ENCODE measurements at regions not wholly inside any gene's neighbourhood (a gene's known extent, or its start where the extent isn't known, plus 50 kb on each side); places are given as distances from the start of the nearest gene placed in this dataset.

DNA sequence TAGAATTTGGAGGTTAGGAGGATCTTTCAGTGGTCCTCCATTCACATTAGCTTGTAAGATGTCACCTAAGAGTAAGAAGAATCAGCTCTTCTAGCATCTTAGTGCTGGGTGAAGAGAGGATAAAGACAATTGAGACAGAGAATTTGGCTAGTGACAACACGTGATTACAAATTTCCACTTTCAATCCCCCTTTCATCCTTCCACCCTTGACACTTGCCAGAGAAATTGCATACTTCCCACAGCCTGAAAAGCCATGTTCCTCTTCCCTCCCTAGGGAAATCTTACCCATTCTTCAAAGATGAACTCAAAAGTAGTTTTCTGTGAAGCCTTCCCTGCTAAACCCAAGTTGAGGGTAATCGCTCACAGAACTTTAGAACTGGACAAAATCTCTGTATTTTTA lies 282.6 kb upstream of the PTGER4 start:
- TF ChIP-seq CTCF (conservative IDR thresholded peaks at IDR 0.05; ENCODE audit: low read length) (no peak), EZH2phosphoT487 (IDR thresholded peaks at IDR 0.05; ENCODE audit: borderline replicate concordance) (no peak)

DNA sequence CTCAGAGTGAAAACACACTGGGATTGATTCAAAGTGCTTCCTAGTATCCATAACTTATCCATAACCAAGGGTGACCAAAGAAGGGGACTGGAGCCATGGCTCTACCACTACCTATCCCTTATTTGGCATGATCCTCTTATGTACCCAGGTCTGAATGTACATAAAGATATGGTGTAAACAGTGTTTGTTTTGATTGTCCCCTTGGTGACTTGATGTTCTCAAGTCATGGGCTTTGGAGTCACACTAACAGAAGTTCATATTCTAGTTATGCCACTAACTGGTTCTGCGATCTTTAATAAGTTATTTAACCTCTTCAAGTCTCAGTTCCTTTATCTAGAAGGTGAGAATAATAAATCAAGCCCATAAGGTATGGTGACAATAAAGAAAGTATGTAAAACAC lies 283.4 kb upstream of the PTGER4 start:
- Histone ChIP-seq H3K9me2 (replicated peaks; ENCODE audit: low read depth, low read length) (no peaks in the 10 kb centered on the region), H4K20me1 (ENCODE audit: insufficient read depth, low read length, poor library complexity, severe bottlenecking) (no peaks in the 10 kb centered on the region), H3K27me3 (ENCODE audit: insufficient read depth, low read length, poor library complexity, severe bottlenecking) (no peaks in the 10 kb centered on the region), H2AFZ (ENCODE audit: low read length) (no peak overlapping the region), H3K9me3 (ENCODE audit: insufficient read depth, low read depth, low read length) (no peaks in the 10 kb centered on the region), H3F3A (ENCODE audit: low read depth) (no peaks in the 10 kb centered on the region), H3K9ac (ENCODE audit: low read depth, low read length, poor library complexity, severe bottlenecking) (no peak overlapping the region), H3K36me3 (ENCODE audit: insufficient read depth, low read length) (no peaks in the 10 kb centered on the region), H3K4me3 (ENCODE audit: low read length, poor library complexity, severe bottlenecking) (no peak overlapping the region), H3K4me2 (ENCODE audit: low read depth, low read length, poor library complexity, severe bottlenecking) (no peak overlapping the region), H3K79me2 (ENCODE audit: insufficient read depth, low read length) (no peaks in the 10 kb centered on the region), H3K4me1 (ENCODE audit: insufficient read depth, low read length, poor library complexity, severe bottlenecking) (peaks cover under 1% of the 10 kb centered on the region)
- no peak for TF ChIP-seq EZH2phosphoT487 (IDR thresholded peaks at IDR 0.05; ENCODE audit: borderline replicate concordance)
- TF ChIP-seq CTCF (conservative IDR thresholded peaks at IDR 0.05; ENCODE audit: low read length), result no peak

More for the DNA sequence above, 282.6 kb upstream of the PTGER4 start:
- H3K27me3 ChIP-seq (ENCODE audit: insufficient read depth, low read length, poor library complexity, severe bottlenecking), result no peaks in the 10 kb centered on the region
- no peak overlapping the region for H3K4me2 ChIP-seq (ENCODE audit: low read depth, low read length, poor library complexity, severe bottlenecking)
- no peaks in the 10 kb centered on the region for H3K79me2 ChIP-seq (ENCODE audit: insufficient read depth, low read length)
- H2AFZ ChIP-seq (ENCODE audit: low read length), result no peak overlapping the region
- no peaks in the 10 kb centered on the region for H3F3A ChIP-seq (ENCODE audit: low read depth)
- no peaks in the 10 kb centered on the region for H3K9me2 ChIP-seq (replicated peaks; ENCODE audit: low read depth, low read length)
- H4K20me1 ChIP-seq (ENCODE audit: insufficient read depth, low read length, poor library complexity, severe bottlenecking), result no peaks in the 10 kb centered on the region
- no peak overlapping the region for H3K9ac ChIP-seq (ENCODE audit: low read depth, low read length, poor library complexity, severe bottlenecking)
- H3K4me1 ChIP-seq (ENCODE audit: insufficient read depth, low read length, poor library complexity, severe bottlenecking), result peaks cover 8% of the 10 kb centered on the region
- H3K9me3 ChIP-seq (ENCODE audit: insufficient read depth, low read depth, low read length), result no peaks in the 10 kb centered on the region
- no peak overlapping the region for H3K4me3 ChIP-seq (ENCODE audit: low read length, poor library complexity, severe bottlenecking)
- no peaks in the 10 kb centered on the region for H3K36me3 ChIP-seq (ENCODE audit: insufficient read depth, low read length)

- no peak overlapping the region for H3K4me2 ChIP-seq (ENCODE audit: low read depth, low read length, poor library complexity, severe bottlenecking)
- H4K20me1 ChIP-seq (ENCODE audit: insufficient read depth, low read length, poor library complexity, severe bottlenecking), result no peaks in the 10 kb centered on the region
- TF ChIP-seq EZH2phosphoT487 (IDR thresholded peaks at IDR 0.05; ENCODE audit: borderline replicate concordance), result no peak
- TF ChIP-seq CTCF (conservative IDR thresholded peaks at IDR 0.05; ENCODE audit: low read length), result no peak
- no peak overlapping the region for H2AFZ ChIP-seq (ENCODE audit: low read length)
- H3K9me3 ChIP-seq (ENCODE audit: insufficient read depth, low read depth, low read length), result no peaks in the 10 kb centered on the region
- peaks cover 7% of the 10 kb centered on the region for H3K4me1 ChIP-seq (ENCODE audit: insufficient read depth, low read length, poor library complexity, severe bottlenecking)
- H3K36me3 ChIP-seq (ENCODE audit: insufficient read depth, low read length), result no peaks in the 10 kb centered on the region
- H3K79me2 ChIP-seq (ENCODE audit: insufficient read depth, low read length), result no peaks in the 10 kb centered on the region
- H3F3A ChIP-seq (ENCODE audit: low read depth), result no peaks in the 10 kb centered on the region
- no peaks in the 10 kb centered on the region for H3K9me2 ChIP-seq (replicated peaks; ENCODE audit: low read depth, low read length)
- no peak overlapping the region for H3K9ac ChIP-seq (ENCODE audit: low read depth, low read length, poor library complexity, severe bottlenecking)
- no peak overlapping the region for H3K4me3 ChIP-seq (ENCODE audit: low read length, poor library complexity, severe bottlenecking)
- H3K27me3 ChIP-seq (ENCODE audit: insufficient read depth, low read length, poor library complexity, severe bottlenecking), result no peaks in the 10 kb centered on the region
Observed at GRCh38 chr5:40395251-40395650, 284.5 kb upstream of the PTGER4 start.

All from Loucy (cell line).